Neural progenitor cell (in vitro differentiated cells): ENCODE measurements at regions not wholly inside any gene's neighbourhood (a gene's known extent, or its start where the extent isn't known, plus 50 kb on each side); places are given as distances from the start of the nearest gene placed in this dataset.

Source experiments
- DNase-seq: peaks from one replicate; pipeline ENCODE4 v3.0.0-alpha.2; 2016; ENCODE audit warnings: low spot score
- H2AFZ ChIP-seq: fragments of 200-600 bp; sonication (generic); replicated peaks from 2 replicates; pipeline ENCODE4 v1.6.1; 2016; ENCODE audit warnings: antibody characterized with exemption
- H3F3A ChIP-seq: fragments of 200-600 bp; sonication (generic); 2 replicates; pipeline ENCODE4 v1.6.1; 2016; ENCODE audit warnings: antibody characterized with exemption, low read depth
- H3K27ac ChIP-seq: fragments of 200-600 bp; sonication (generic); 2 replicates; pipeline ENCODE4 v1.5.1; 2016; ENCODE audit warnings: mild to moderate bottlenecking
- H3K27me3 ChIP-seq: fragments of 200-600 bp; sonication (generic); 2 replicates; pipeline ENCODE4 v1.6.1; 2016; ENCODE audit warnings: mild to moderate bottlenecking, moderate library complexity
- H3K36me3 ChIP-seq: fragments of 200-600 bp; sonication (generic); 2 replicates; pipeline ENCODE4 v1.5.1; 2016
- H3K4me1 ChIP-seq: fragments of 200-600 bp; sonication (generic); 2 replicates; pipeline ENCODE4 v1.6.1; 2016; ENCODE audit warnings: mixed run types
- H3K4me2 ChIP-seq: fragments of 200-600 bp; sonication (generic); 2 replicates; pipeline ENCODE4 v1.6.1; 2016
- H3K4me3 ChIP-seq: fragments of 200-600 bp; sonication (generic); 2 replicates; pipeline ENCODE4 v1.5.1; 2016
- H3K79me2 ChIP-seq: fragments of 200-600 bp; sonication (generic); 2 replicates; pipeline ENCODE4 v1.6.1; 2016; ENCODE audit warnings: low read depth
- H3K9ac ChIP-seq: fragments of 200-600 bp; sonication (generic); 2 replicates; pipeline ENCODE4 v1.6.1; 2016
- H3K9me3 ChIP-seq: fragments of 200-600 bp; sonication (generic); 2 replicates; pipeline ENCODE4 v1.5.1; 2016; ENCODE audit warnings: low read depth
- H4K20me1 ChIP-seq: fragments of 200-600 bp; sonication (generic); 2 replicates; pipeline ENCODE4 v1.6.1; 2016; ENCODE audit warnings: low read depth
- H3K27ac Mint-ChIP-seq: 3 replicates; pipeline ENCODE4 v1.8.0; 2021; ENCODE audit warnings: mixed read lengths
- H3K27me3 Mint-ChIP-seq: 2 replicates; pipeline ENCODE4 v1.8.0; 2022; ENCODE audit warnings: low read depth, mild to moderate bottlenecking, inconsistent platforms, moderate library complexity, mixed read lengths; ENCODE audit not compliant: insufficient read depth
- H3K36me3 Mint-ChIP-seq: 3 replicates; pipeline ENCODE4 v1.8.0; 2021; ENCODE audit warnings: mixed read lengths
- H3K4me1 Mint-ChIP-seq: 3 replicates; pipeline ENCODE4 v1.8.0; 2021; ENCODE audit warnings: mixed read lengths
- H3K4me3 Mint-ChIP-seq: 3 replicates; pipeline ENCODE4 v1.8.0; 2021; ENCODE audit warnings: mild to moderate bottlenecking, moderate library complexity, mixed read lengths
- H3K9me3 Mint-ChIP-seq: 3 replicates; pipeline ENCODE4 v1.8.0; 2020; ENCODE audit warnings: mixed read lengths
- EZH2 ChIP-seq: fragments of 200-600 bp; sonication (generic); IDR thresholded peaks from 2 replicates; pipeline ENCODE4 v1.6.1; 2017; ENCODE audit warnings: antibody characterized with exemption, mild to moderate bottlenecking, moderate library complexity
- EZH2phosphoT487 ChIP-seq: fragments of 200-600 bp; sonication (generic); IDR thresholded peaks from 2 replicates; pipeline ENCODE4 v1.6.1; 2017; ENCODE audit warnings: antibody characterized with exemption
- TF ChIP-seq, protein P1 (sequence below): fragments of 200-600 bp; sonication (generic); IDR thresholded peaks from 2 replicates; pipeline ENCODE4 v1.5.1; 2017; ENCODE audit warnings: antibody characterized with exemption, mild to moderate bottlenecking

- H3K4me2 ChIP-seq = no peak overlapping the region
- H2AFZ ChIP-seq = no peak overlapping the region
Measured at GRCh38 chr5:145077028-145077427, 758.1 kb downstream of the PRELID2 start.

GRCh38 chr5:145076040-145076439, 759.1 kb downstream of the PRELID2 start:
- Histone ChIP-seq H3K4me1 (peaks cover 13% of the 10 kb centered on the region), H3K27me3 (no peaks in the 10 kb centered on the region), H3K4me3 (no peak overlapping the region), H3K36me3 (no peaks in the 10 kb centered on the region), H3K9me3 (no peaks in the 10 kb centered on the region), H4K20me1 (no peaks in the 10 kb centered on the region), H3K9ac (no peak overlapping the region), H3K27ac (no peak overlapping the region), H3K79me2 (no peaks in the 10 kb centered on the region), H2AFZ (no peak overlapping the region), H3F3A (no peaks in the 10 kb centered on the region), H3K4me2 (no peak overlapping the region)
- no peak for DNase-seq
- H3K9me3 Mint-ChIP-seq = no peaks in the 10 kb centered on the region
- H3K4me3 Mint-ChIP-seq = no peak overlapping the region
- no peaks in the 10 kb centered on the region for H3K36me3 Mint-ChIP-seq
- H3K27me3 Mint-ChIP-seq = peaks cover 3% of the 10 kb centered on the region
- TF ChIP-seq EZH2phosphoT487 (no peak), EZH2 (no peak)
- TF ChIP-seq, protein P1, sequence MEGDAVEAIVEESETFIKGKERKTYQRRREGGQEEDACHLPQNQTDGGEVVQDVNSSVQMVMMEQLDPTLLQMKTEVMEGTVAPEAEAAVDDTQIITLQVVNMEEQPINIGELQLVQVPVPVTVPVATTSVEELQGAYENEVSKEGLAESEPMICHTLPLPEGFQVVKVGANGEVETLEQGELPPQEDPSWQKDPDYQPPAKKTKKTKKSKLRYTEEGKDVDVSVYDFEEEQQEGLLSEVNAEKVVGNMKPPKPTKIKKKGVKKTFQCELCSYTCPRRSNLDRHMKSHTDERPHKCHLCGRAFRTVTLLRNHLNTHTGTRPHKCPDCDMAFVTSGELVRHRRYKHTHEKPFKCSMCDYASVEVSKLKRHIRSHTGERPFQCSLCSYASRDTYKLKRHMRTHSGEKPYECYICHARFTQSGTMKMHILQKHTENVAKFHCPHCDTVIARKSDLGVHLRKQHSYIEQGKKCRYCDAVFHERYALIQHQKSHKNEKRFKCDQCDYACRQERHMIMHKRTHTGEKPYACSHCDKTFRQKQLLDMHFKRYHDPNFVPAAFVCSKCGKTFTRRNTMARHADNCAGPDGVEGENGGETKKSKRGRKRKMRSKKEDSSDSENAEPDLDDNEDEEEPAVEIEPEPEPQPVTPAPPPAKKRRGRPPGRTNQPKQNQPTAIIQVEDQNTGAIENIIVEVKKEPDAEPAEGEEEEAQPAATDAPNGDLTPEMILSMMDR = no peak
- peaks cover 19% of the 10 kb centered on the region for H3K4me1 Mint-ChIP-seq
- H3K27ac Mint-ChIP-seq = no peak overlapping the region

More at GRCh38 chr5:145077028-145077427, 758.1 kb downstream of the PRELID2 start:
- Mint-ChIP-seq H3K27ac (no peak overlapping the region), H3K4me3 (no peak overlapping the region), H3K36me3 (no peaks in the 10 kb centered on the region), H3K4me1 (peaks cover 16% of the 10 kb centered on the region), H3K9me3 (no peaks in the 10 kb centered on the region), H3K27me3 (peaks cover 3% of the 10 kb centered on the region)
- H3K4me1 ChIP-seq = peaks cover 13% of the 10 kb centered on the region
- no peak overlapping the region for H3K27ac ChIP-seq
- TF ChIP-seq EZH2phosphoT487 (no peak), EZH2 (no peak)
- TF ChIP-seq, protein P1 = no peak
- no peaks in the 10 kb centered on the region for H3K9me3 ChIP-seq
- no peaks in the 10 kb centered on the region for H3K27me3 ChIP-seq
- no peaks in the 10 kb centered on the region for H3K79me2 ChIP-seq
- no peaks in the 10 kb centered on the region for H3K36me3 ChIP-seq
- no peak overlapping the region for H3K4me3 ChIP-seq
- H3K9ac ChIP-seq = no peak overlapping the region
- H3F3A ChIP-seq = no peaks in the 10 kb centered on the region
- no peak for DNase-seq
- no peaks in the 10 kb centered on the region for H4K20me1 ChIP-seq

GRCh38 chr5:145072889-145073288, 762.3 kb downstream of the PRELID2 start:
- Histone ChIP-seq H3K9ac (no peak overlapping the region), H2AFZ (no peak overlapping the region), H3F3A (no peaks in the 10 kb centered on the region), H3K9me3 (no peaks in the 10 kb centered on the region), H3K36me3 (no peaks in the 10 kb centered on the region), H3K4me2 (peak overlapping the region; percentile 30), H3K27me3 (no peaks in the 10 kb centered on the region), H3K4me1 (peaks cover 19% of the 10 kb centered on the region), H3K4me3 (no peak overlapping the region), H3K27ac (peak overlapping the region; percentile 3), H4K20me1 (no peaks in the 10 kb centered on the region), H3K79me2 (no peaks in the 10 kb centered on the region)
- Mint-ChIP-seq H3K36me3 (no peaks in the 10 kb centered on the region), H3K4me3 (no peak overlapping the region), H3K27me3 (peaks cover 3% of the 10 kb centered on the region), H3K9me3 (no peaks in the 10 kb centered on the region), H3K4me1 (peaks cover 26% of the 10 kb centered on the region), H3K27ac (peak overlapping the region; percentile 24)
- TF ChIP-seq EZH2phosphoT487 (no peak), EZH2 (no peak)
- TF ChIP-seq, protein P1 = no peak
- peak; percentile 74 for DNase-seq
